GM10266 (cell line): ENCODE measurements at regions not wholly inside any gene's neighbourhood (a gene's known extent, or its start where the extent isn't known, plus 50 kb on each side); places are given as distances from the start of the nearest gene placed in this dataset.

Experiments
- DNase-seq: peaks from one replicate; pipeline ENCODE4 v3.0.0; 2012; ENCODE audit errors: extremely low spot score
- CTCF ChIP-seq: IDR thresholded peaks from 2 replicates; pipeline ENCODE4 v1.5.1; 2012; ENCODE audit warnings: mild to moderate bottlenecking, low read depth; ENCODE audit not compliant: control insufficient read depth, insufficient read depth; ENCODE audit errors: missing control alignments

DNA sequence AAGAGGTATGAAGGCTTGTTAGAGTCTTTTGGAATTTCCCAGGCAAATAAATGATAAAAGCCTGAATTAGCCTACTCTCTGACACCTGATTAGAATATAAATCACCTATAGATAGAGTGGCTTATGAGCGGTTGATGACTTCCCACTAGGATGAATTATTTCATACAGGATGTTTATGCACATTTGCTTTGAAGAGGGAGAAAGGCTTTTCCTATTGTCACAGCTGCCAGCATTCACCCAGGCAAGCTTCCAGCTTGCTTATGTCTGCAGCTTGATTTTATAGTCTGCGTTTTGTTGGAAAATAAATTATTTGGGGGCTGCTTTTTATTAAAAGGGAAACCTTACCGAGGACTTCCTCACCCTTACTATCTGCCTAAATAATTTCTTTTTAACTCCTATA is 51.3 kb upstream of the EIF2S2 start:
- no peak for DNase-seq
- no peak for TF ChIP-seq CTCF

DNA sequence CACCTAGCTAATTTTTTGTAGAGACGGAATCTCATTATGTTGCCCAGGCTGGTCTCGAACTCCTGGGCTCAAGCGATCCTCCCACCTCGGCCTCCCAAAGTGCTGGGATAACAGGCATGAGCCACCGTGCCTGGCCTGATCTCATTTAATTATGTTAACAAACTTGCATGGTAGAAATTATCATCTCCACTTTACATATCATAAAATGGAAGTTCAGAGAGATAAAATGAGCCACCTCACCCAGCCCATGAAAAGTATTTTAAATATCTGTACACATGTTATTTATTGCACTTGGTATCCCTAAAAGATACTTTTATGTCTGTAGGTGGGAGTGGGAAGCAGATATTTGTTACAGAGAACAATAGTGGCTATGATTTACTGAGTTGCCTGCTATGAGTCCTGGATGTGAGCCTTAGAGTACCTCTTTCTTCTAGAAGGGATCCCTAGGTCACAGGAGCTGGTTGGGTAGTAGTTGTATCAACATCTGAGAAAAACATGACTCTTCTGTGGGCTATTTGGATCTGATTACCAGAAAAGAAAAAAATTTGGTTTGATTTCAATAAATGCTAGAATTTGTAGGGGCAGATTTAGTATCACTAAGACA is 52.4 kb upstream of the EIF2S2 start:
- TF ChIP-seq CTCF, result no peak
- DNase-seq, result no peak

DNA sequence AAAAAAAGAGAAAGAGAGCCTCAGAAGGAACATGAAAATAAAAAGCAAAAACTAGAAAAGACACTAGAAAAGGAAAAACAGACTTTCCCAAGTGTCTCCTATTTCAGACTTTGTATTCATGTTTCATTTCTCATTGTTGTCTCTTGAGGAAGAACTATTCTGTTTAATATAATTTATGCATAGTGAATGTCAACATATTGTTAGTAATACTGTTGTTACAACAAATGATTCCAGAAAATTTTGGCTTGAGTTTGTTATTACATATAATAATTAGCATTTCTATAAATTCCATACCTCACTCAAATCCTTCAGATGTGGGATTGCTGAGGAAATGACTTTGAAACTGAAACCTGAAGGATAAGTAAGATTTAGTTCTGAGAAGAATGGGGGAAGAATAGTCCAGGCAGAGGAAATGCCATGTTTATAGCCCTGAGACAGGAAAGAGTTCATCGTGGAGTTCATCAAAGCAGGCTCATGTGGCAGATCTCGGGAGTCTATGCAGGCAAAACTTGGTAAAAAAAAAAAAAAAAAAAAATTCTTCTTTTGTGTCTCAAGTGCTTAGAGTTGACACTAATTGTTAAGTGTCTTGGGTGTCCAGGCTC is 53.1 kb upstream of the EIF2S2 start:
- no peak for DNase-seq
- no peak for TF ChIP-seq CTCF

DNA sequence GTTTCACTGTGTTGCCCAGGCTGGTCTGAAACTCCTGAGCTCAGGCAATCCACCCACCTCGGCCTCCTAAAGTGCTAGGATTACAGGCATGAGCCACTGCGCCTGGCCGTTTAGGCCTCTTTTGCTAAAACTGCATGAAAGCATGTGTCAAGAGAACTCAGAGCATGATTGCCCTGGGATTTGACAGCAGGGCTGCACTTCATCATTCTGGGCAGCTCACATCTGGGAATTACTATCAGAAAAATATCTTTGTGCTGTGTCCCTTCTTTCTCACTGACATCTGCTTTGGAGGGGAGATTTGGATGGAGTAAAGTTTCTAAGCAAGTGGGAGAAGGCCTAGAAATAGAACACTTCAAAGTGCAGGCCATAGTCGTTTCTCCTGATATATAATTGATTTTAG is 59.6 kb upstream of the EIF2S2 start:
- TF ChIP-seq CTCF, result no peak
- no peak for DNase-seq

GRCh38 chr20:34172926-34173325 is 60.9 kb upstream of the EIF2S2 start:
- DNase-seq, result no peak
- no peak for TF ChIP-seq CTCF

DNA sequence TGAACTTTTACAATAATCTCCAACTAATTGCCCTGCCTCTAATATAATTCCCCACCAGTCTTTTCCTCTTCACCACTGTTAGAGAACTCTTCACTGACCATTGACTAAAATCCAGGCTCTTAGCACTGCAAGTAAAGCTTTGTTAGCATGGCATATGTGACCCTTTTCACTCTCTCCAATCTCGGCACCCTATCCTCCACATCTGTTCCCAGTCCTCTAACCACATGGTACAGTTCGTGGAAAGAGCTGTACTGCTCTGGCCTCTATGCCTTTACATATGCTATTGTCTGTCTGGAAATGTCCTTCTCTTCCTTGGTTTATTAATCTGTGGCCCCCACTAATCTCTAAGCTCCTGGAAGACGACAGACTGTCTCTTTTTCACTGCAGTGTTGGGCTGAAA is 63.0 kb upstream of the EIF2S2 start:
- DNase-seq, result no peak
- no peak for TF ChIP-seq CTCF

- no peak for TF ChIP-seq CTCF
Observed at GRCh38 chr20:34175879-34176278, 63.8 kb upstream of the EIF2S2 start.

More at GRCh38 chr20:34175879-34176278, 63.8 kb upstream of the EIF2S2 start:
- no peak for DNase-seq
